ENCODE measurements at regions not wholly inside any gene's neighbourhood (a gene's known extent, or its start where the extent isn't known, plus 50 kb on each side); places are given as distances from the start of the nearest gene placed in this dataset.

GRCh38 chr9:28678097-28678496, 1104.8 kb upstream of the C9orf72 start:
- Histone ChIP-seq H3K23ac (ENCODE audit: insufficient read length, low read depth, low read length) (no peak overlapping the region), H4K20me1 (ENCODE audit: control insufficient read depth, insufficient read depth, insufficient read length) (no peaks in the 10 kb centered on the region), H2BK120ac (ENCODE audit: low read depth, low read length, poor library complexity, severe bottlenecking) (no peak overlapping the region), H3K4ac (ENCODE audit: low read depth, low read length) (no peak overlapping the region), H4K8ac (replicated peaks; ENCODE audit: insufficient read length, low read depth, low read length) (no peak overlapping the region), H3K4me1 (ENCODE audit: insufficient read depth, low read length) (no peaks in the 10 kb centered on the region), H3K9me3 (ENCODE audit: control insufficient read depth, low read depth, low read length) (no peaks in the 10 kb centered on the region), H3K14ac (ENCODE audit: insufficient read depth, low read length) (no peak overlapping the region), H2BK20ac (ENCODE audit: low read depth, low read length, poor library complexity, severe bottlenecking) (no peak overlapping the region), H2BK15ac (ENCODE audit: low read depth, low read length) (no peak overlapping the region), H3K4me2 (ENCODE audit: insufficient read depth, insufficient read length, low read length) (no peak overlapping the region), H4K91ac (ENCODE audit: insufficient read length, low read depth, low read length) (no peak overlapping the region), H4K5ac (ENCODE audit: insufficient read length, low read depth, low read length) (no peak overlapping the region), H3K27me3 (ENCODE audit: insufficient read depth, low read length) (no peaks in the 10 kb centered on the region), H3K27ac (ENCODE audit: insufficient read length, low read depth, low read length) (no peak overlapping the region), H3K79me2 (ENCODE audit: insufficient read depth, low read length) (no peaks in the 10 kb centered on the region), H2BK5ac (ENCODE audit: insufficient read length, low read length) (no peak overlapping the region), H3K23me2 (ENCODE audit: insufficient read length, low read depth, low read length, poor library complexity, severe bottlenecking) (no peaks in the 10 kb centered on the region), H3T11ph (ENCODE audit: low read length) (no peak overlapping the region), H3K9ac (ENCODE audit: extremely low read depth, insufficient read length, low read length) (no peak overlapping the region), H2BK12ac (ENCODE audit: insufficient read length, low read depth, low read length) (no peak overlapping the region), H3K56ac (ENCODE audit: insufficient read length, low read depth, low read length) (no peak overlapping the region), H3K79me1 (ENCODE audit: insufficient read depth, low read depth, low read length, poor library complexity, severe bottlenecking) (no peaks in the 10 kb centered on the region), H3K18ac (ENCODE audit: insufficient read length, low read depth, low read length) (no peak overlapping the region), H2AFZ (ENCODE audit: low read length) (no peak overlapping the region), H2AK5ac (ENCODE audit: insufficient read length, low read length) (no peak overlapping the region)
- Mint-ChIP-seq H3K36me3 (ENCODE audit: insufficient read depth in 1 of 3, low read depth in 3 of 3) (no peaks in the 10 kb centered on the region), H3K9me3 (no peaks in the 10 kb centered on the region), H3K27ac (peak overlapping the region in 2 of 3 experiments; percentile 24 to 66; a peak in 3 of 7 replicates), H3K4me1 (peaks cover 4% of the 10 kb centered on the region in 2 experiments), H3K27me3 (ENCODE audit: low read depth) (no peaks in the 10 kb centered on the region), H3K4me3 (no peak overlapping the region)
- DNase-seq, result no peak
- no peak for TF ChIP-seq CTCF (conservative IDR thresholded peaks at IDR 0.05)
- no CpG with 5 or more reads among the region's 2 CpGs for WGBS (ENCODE audit: extremely low coverage, insufficient read length, low lambda C conversion rate)

All from H9 (cell line).